Trophoblast cell (in vitro differentiated cells and primary cell): ENCODE measurements at regions not wholly inside any gene's neighbourhood (a gene's known extent, or its start where the extent isn't known, plus 50 kb on each side); places are given as distances from the start of the nearest gene placed in this dataset.

Experiments
- DNase-seq, 2 donors: peaks; one replicate each; pipeline ENCODE4 v3.0.0-alpha.2; 2016
- H2AFZ ChIP-seq: 2 replicates; pipeline ENCODE4 v1.6.1; 2013; ENCODE audit warnings: low read length, moderate library complexity, mild to moderate bottlenecking; ENCODE audit not compliant: insufficient read depth, poor library complexity
- H2AK5ac ChIP-seq: 2 replicates; pipeline ENCODE4 v1.6.1; 2013; ENCODE audit warnings: mild to moderate bottlenecking, low read length
- H2BK120ac ChIP-seq: 2 replicates; pipeline ENCODE4 v1.6.1; 2013; ENCODE audit warnings: low read length, mild to moderate bottlenecking, moderate library complexity; ENCODE audit not compliant: insufficient read depth, poor library complexity
- H2BK12ac ChIP-seq: 2 replicates; pipeline ENCODE4 v1.6.1; 2013; ENCODE audit warnings: mild to moderate bottlenecking, low read length, moderate library complexity
- H2BK5ac ChIP-seq: 2 replicates; pipeline ENCODE4 v1.6.1; 2013; ENCODE audit warnings: low read length, low read depth, moderate library complexity, mild to moderate bottlenecking; ENCODE audit not compliant: poor library complexity
- H3K14ac ChIP-seq: 2 replicates; pipeline ENCODE4 v1.6.1; 2013; ENCODE audit warnings: mild to moderate bottlenecking, low read length
- H3K18ac ChIP-seq: 2 replicates; pipeline ENCODE4 v1.6.1; 2013; ENCODE audit warnings: mild to moderate bottlenecking, low read length
- H3K23ac ChIP-seq: 2 replicates; pipeline ENCODE4 v1.6.1; 2013; ENCODE audit warnings: low read length
- H3K27ac ChIP-seq: 2 replicates; pipeline ENCODE4 v1.5.1; 2013; ENCODE audit warnings: low read depth, mild to moderate bottlenecking, inconsistent platforms, low read length, moderate library complexity
- H3K27me3 ChIP-seq: 2 replicates; pipeline ENCODE4 v1.6.1; 2013; ENCODE audit warnings: inconsistent platforms, mild to moderate bottlenecking, low read length, moderate library complexity; ENCODE audit not compliant: insufficient read depth
- H3K36me3 ChIP-seq, 2 experiments: 1 replicate in 1 of 2; 2 replicates in 1 of 2; pipeline ENCODE4 v1.6.1; 2013; ENCODE audit warnings: low read length in 2 of 2, mild to moderate bottlenecking in 2 of 2, moderate library complexity in 1 of 2; ENCODE audit not compliant: insufficient read depth in 2 of 2, control insufficient read depth in 1 of 2
- H3K4ac ChIP-seq: 2 replicates; pipeline ENCODE4 v1.6.1; 2013; ENCODE audit warnings: low read depth, mild to moderate bottlenecking, low read length, moderate library complexity
- H3K4me1 ChIP-seq, 2 experiments: 1 replicate in 1 of 2; 2 replicates in 1 of 2; pipeline ENCODE4 v1.6.1; 2013; ENCODE audit warnings: low read length in 2 of 2, mild to moderate bottlenecking in 2 of 2, moderate library complexity in 1 of 2; ENCODE audit not compliant: insufficient read depth in 2 of 2, control insufficient read depth in 1 of 2
- H3K4me2 ChIP-seq: 2 replicates; pipeline ENCODE4 v1.6.1; 2013; ENCODE audit warnings: inconsistent platforms, mild to moderate bottlenecking, low read length, moderate library complexity
- H3K4me3 ChIP-seq: 2 replicates; pipeline ENCODE4 v1.5.1; 2013; ENCODE audit warnings: mild to moderate bottlenecking, low read depth, low read length, inconsistent platforms
- H3K79me1 ChIP-seq: one replicate; pipeline ENCODE4 v1.6.1; 2013; ENCODE audit warnings: low read length
- H3K79me2 ChIP-seq: 2 replicates; pipeline ENCODE4 v1.6.1; 2013; ENCODE audit warnings: low read length, mild to moderate bottlenecking; ENCODE audit not compliant: control insufficient read depth, insufficient read depth, poor library complexity
- H3K9ac ChIP-seq: 2 replicates; pipeline ENCODE4 v1.6.1; 2013; ENCODE audit warnings: mild to moderate bottlenecking, low read length
- H3K9me3 ChIP-seq: 2 replicates; pipeline ENCODE4 v1.6.1; 2013; ENCODE audit warnings: low read depth, mild to moderate bottlenecking, control low read depth, inconsistent platforms, low read length; ENCODE audit not compliant: insufficient read depth
- H4K12ac ChIP-seq: 2 replicates; pipeline ENCODE4 v1.6.1; 2013; ENCODE audit warnings: low read depth, mild to moderate bottlenecking, low read length, moderate library complexity
- H4K8ac ChIP-seq: 2 replicates; pipeline ENCODE4 v1.6.1; 2013; ENCODE audit warnings: low read depth, mild to moderate bottlenecking, low read length, moderate library complexity
- H4K91ac ChIP-seq: one replicate; pipeline ENCODE4 v1.6.1; 2013; ENCODE audit warnings: low read depth, mild to moderate bottlenecking, low read length, moderate library complexity
- WGBS: extraction: QIAGEN DNeasy Blood & Tissue Kit; methylation state at CpG from one replicate; pipeline ENCODE4 v1.1.7; 2013; ENCODE audit warnings: missing lambda C conversion rate; ENCODE audit not compliant: insufficient read length, insufficient coverage; ENCODE audit errors: extremely low coverage; 5-methylcytosine and 5-hydroxymethylcytosine counted together

GRCh38 chr3:1832395-1832794 is 266.3 kb upstream of the CNTN4 start:
- no peak overlapping the region for H3K27ac ChIP-seq
- H3K4me2 ChIP-seq = no peak overlapping the region
- DNase-seq = no peak
- no peaks in the 10 kb centered on the region for H3K9me3 ChIP-seq
- no peak overlapping the region for H3K18ac ChIP-seq
- H4K12ac ChIP-seq = no peak overlapping the region
- no peaks in the 10 kb centered on the region for H3K79me1 ChIP-seq
- H3K27me3 ChIP-seq = no peaks in the 10 kb centered on the region
- H2AK5ac ChIP-seq = no peak overlapping the region
- H3K14ac ChIP-seq = no peak overlapping the region
- no peaks in the 10 kb centered on the region for H3K36me3 ChIP-seq
- no peaks in the 10 kb centered on the region for H3K4me1 ChIP-seq
- no peak overlapping the region for H2BK5ac ChIP-seq
- H3K79me2 ChIP-seq = no peaks in the 10 kb centered on the region
- no peak overlapping the region for H2AFZ ChIP-seq
- no peak overlapping the region for H3K4me3 ChIP-seq
- WGBS = no CpG with 5 or more reads among the region's 3 CpGs
- no peak overlapping the region for H2BK120ac ChIP-seq
- no peak overlapping the region for H3K9ac ChIP-seq
- no peak overlapping the region for H3K23ac ChIP-seq
- H4K91ac ChIP-seq = no peak overlapping the region
- no peak overlapping the region for H3K4ac ChIP-seq
- H2BK12ac ChIP-seq = no peak overlapping the region
- H4K8ac ChIP-seq = no peak overlapping the region

- WGBS = no CpG with 5 or more reads among the region's 6 CpGs
Observed at GRCh38 chr3:1843111-1843510, 255.6 kb upstream of the CNTN4 start.

DNA sequence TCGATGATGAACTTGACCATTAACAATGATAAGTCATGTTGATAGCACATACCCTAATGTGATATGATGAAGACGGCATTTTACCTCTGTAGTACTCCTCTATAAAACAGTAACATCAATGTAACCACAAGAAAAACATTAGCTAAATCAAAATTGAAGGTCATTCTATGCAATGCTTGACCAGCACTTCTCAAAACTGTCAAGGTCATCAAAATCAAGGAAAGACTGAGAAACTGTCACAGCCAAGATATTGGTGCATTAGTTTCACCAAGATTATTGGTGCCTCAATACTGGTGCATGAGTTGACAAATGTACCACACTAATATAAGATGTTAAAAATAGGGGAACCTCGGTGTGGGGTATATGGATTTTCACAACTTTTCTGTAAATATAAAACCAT is 251.1 kb upstream of the CNTN4 start:
- H4K12ac ChIP-seq = no peak overlapping the region
- no peak overlapping the region for H4K91ac ChIP-seq
- no peaks in the 10 kb centered on the region for H3K9me3 ChIP-seq
- no peak overlapping the region for H2AFZ ChIP-seq
- no peak overlapping the region for H2BK120ac ChIP-seq
- DNase-seq = no peak
- no peak overlapping the region for H3K23ac ChIP-seq
- H4K8ac ChIP-seq = no peak overlapping the region
- no peaks in the 10 kb centered on the region for H3K79me2 ChIP-seq
- WGBS = no CpG with 5 or more reads among the region's 3 CpGs
- no peaks in the 10 kb centered on the region for H3K36me3 ChIP-seq
- no peak overlapping the region for H3K14ac ChIP-seq
- H2AK5ac ChIP-seq = no peak overlapping the region
- H3K4me2 ChIP-seq = no peak overlapping the region
- H3K9ac ChIP-seq = no peak overlapping the region
- no peak overlapping the region for H3K4ac ChIP-seq
- no peak overlapping the region for H2BK12ac ChIP-seq
- no peaks in the 10 kb centered on the region for H3K4me1 ChIP-seq
- no peaks in the 10 kb centered on the region for H3K27me3 ChIP-seq
- H3K27ac ChIP-seq = no peak overlapping the region
- H3K79me1 ChIP-seq = no peaks in the 10 kb centered on the region
- H3K4me3 ChIP-seq = no peak overlapping the region
- no peak overlapping the region for H3K18ac ChIP-seq
- no peak overlapping the region for H2BK5ac ChIP-seq

More at GRCh38 chr3:1843111-1843510, 255.6 kb upstream of the CNTN4 start:
- Histone ChIP-seq H3K4me3 (no peak overlapping the region), H2BK5ac (no peak overlapping the region), H3K18ac (no peak overlapping the region), H4K8ac (no peak overlapping the region), H3K4me1 (no peaks in the 10 kb centered on the region), H4K12ac (no peak overlapping the region), H3K4ac (no peak overlapping the region), H3K79me2 (no peaks in the 10 kb centered on the region), H3K4me2 (no peak overlapping the region), H3K23ac (no peak overlapping the region), H3K27me3 (no peaks in the 10 kb centered on the region), H2BK120ac (no peak overlapping the region), H3K27ac (no peak overlapping the region), H3K9me3 (no peaks in the 10 kb centered on the region), H2BK12ac (no peak overlapping the region), H2AFZ (no peak overlapping the region), H3K36me3 (no peaks in the 10 kb centered on the region), H3K9ac (no peak overlapping the region), H2AK5ac (no peak overlapping the region), H4K91ac (no peak overlapping the region), H3K14ac (no peak overlapping the region), H3K79me1 (no peaks in the 10 kb centered on the region)
- DNase-seq = no peak

DNA sequence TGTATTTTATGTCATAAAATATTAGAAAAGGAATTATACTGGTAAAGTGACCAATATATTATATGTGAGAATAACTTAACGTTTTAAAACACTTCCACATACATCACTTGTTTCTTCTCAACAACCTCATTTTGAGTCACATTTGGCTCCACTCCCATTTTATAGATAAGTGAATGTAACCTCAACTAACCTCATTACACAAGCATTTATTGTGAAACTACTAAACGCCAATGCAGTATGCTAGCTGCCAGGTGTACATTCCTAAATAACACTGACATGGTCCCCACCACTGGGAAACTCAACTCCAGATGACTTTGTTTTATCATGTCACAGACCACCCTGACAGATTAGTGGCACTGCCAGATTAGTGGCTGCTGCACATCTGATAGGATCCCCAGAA is 249.7 kb upstream of the CNTN4 start:
- Histone ChIP-seq H3K4ac (no peak overlapping the region), H2BK120ac (no peak overlapping the region), H3K27ac (no peak overlapping the region), H3K18ac (no peak overlapping the region), H3K4me1 (no peaks in the 10 kb centered on the region), H3K79me2 (no peaks in the 10 kb centered on the region), H3K14ac (no peak overlapping the region), H3K9me3 (no peaks in the 10 kb centered on the region), H3K27me3 (no peaks in the 10 kb centered on the region), H2BK5ac (no peak overlapping the region), H3K79me1 (no peaks in the 10 kb centered on the region), H3K23ac (no peak overlapping the region), H3K9ac (peak overlapping the region; percentile 33), H4K8ac (no peak overlapping the region), H3K36me3 (no peaks in the 10 kb centered on the region), H4K91ac (no peak overlapping the region), H2AK5ac (no peak overlapping the region), H3K4me3 (no peak overlapping the region), H2AFZ (no peak overlapping the region), H2BK12ac (no peak overlapping the region), H4K12ac (no peak overlapping the region), H3K4me2 (no peak overlapping the region)
- no CpG with 5 or more reads among the region's 2 CpGs for WGBS
- peak in 1 of 2 donors; percentile 2 for DNase-seq
